Stimulated activated CD4-positive, alpha-beta T cell treated with anti-CD3 and anti-CD28 coated beads, Interleukin-4, amount 100 ng/mL, for 24 hours (primary cell): ENCODE measurements at regions not wholly inside any gene's neighbourhood (a gene's known extent, or its start where the extent isn't known, plus 50 kb on each side); places are given as distances from the start of the nearest gene placed in this dataset.
"Not testable (repeated sequence)": the region's sequence is repeated elsewhere in the genome, so short reads cannot be mapped to it uniquely, and the experiment has no call there.

Source experiments
- DNase-seq: peaks from one replicate; pipeline ENCODE4 v3.0.0-alpha.2; 2020

GRCh38 chr5:108581026-108581425 lies 166.7 kb upstream of the FER start:
- no peak for DNase-seq

- DNase-seq, result no peak
Measured at GRCh38 chr5:108579236-108579635, 168.5 kb upstream of the FER start.

- no peak for DNase-seq
Measured at GRCh38 chr5:108578791-108579190, 168.9 kb upstream of the FER start.

GRCh38 chr5:108567429-108567828 lies 180.3 kb upstream of the FER start:
- no peak for DNase-seq

- no peak for DNase-seq
Measured at GRCh38 chr5:108564441-108564840, 182.5 kb upstream of the FBXL17 start.

GRCh38 chr5:108562205-108562454 lies 180.2 kb upstream of the FBXL17 start:
- no peak for DNase-seq

GRCh38 chr5:108561416-108562204 lies 179.7 kb upstream of the FBXL17 start:
- DNase-seq, result no peak

- DNase-seq, result no peak
Measured at GRCh38 chr5:108560581-108560980, 178.7 kb upstream of the FBXL17 start.

GRCh38 chr5:108560166-108560565 lies 178.3 kb upstream of the FBXL17 start:
- DNase-seq, result no peak

GRCh38 chr5:108558840-108559239 lies 176.9 kb upstream of the FBXL17 start:
- not testable (repeated sequence) for DNase-seq

GRCh38 chr5:108558142-108558541 lies 176.2 kb upstream of the FBXL17 start:
- not testable (repeated sequence) for DNase-seq

- no peak for DNase-seq
Measured at GRCh38 chr5:108557686-108558085, 175.8 kb upstream of the FBXL17 start.

- DNase-seq, result no peak
Measured at GRCh38 chr5:108556441-108557145, 174.7 kb upstream of the FBXL17 start.

GRCh38 chr5:108548684-108549596 lies 167.0 kb upstream of the FBXL17 start:
- DNase-seq, result no peak

GRCh38 chr5:108546939-108547338 lies 165.0 kb upstream of the FBXL17 start:
- no peak for DNase-seq

- DNase-seq, result no peak
Measured at GRCh38 chr5:108545301-108545700, 163.4 kb upstream of the FBXL17 start.

GRCh38 chr5:108543486-108543885 lies 161.6 kb upstream of the FBXL17 start:
- no peak for DNase-seq

GRCh38 chr5:108541836-108542235 lies 159.9 kb upstream of the FBXL17 start:
- no peak for DNase-seq

- DNase-seq, result no peak
Measured at GRCh38 chr5:108536321-108536720, 154.4 kb upstream of the FBXL17 start.

- DNase-seq, result not testable (repeated sequence)
Measured at GRCh38 chr5:108532129-108532445, 150.2 kb upstream of the FBXL17 start.

- DNase-seq, result no peak
Measured at GRCh38 chr5:108531367-108532128, 149.7 kb upstream of the FBXL17 start.

- DNase-seq, result no peak
Measured at GRCh38 chr5:108530706-108531105, 148.8 kb upstream of the FBXL17 start.

- no peak for DNase-seq
Measured at GRCh38 chr5:108529381-108529780, 147.5 kb upstream of the FBXL17 start.
